GOT3 (cell line): ENCODE measurements at regions not wholly inside any gene's neighbourhood (a gene's known extent, or its start where the extent isn't known, plus 50 kb on each side); places are given as distances from the start of the nearest gene placed in this dataset.
"Not testable (repeated sequence)": the region's sequence is repeated elsewhere in the genome, so short reads cannot be mapped to it uniquely, and the experiment has no call there.

Source experiments
- DNase-seq: peaks from one replicate; lab custom pipeline; 2025; ENCODE audit warnings: mixed read lengths; lab: John Stamatoyannopoulos, UW

DNA sequence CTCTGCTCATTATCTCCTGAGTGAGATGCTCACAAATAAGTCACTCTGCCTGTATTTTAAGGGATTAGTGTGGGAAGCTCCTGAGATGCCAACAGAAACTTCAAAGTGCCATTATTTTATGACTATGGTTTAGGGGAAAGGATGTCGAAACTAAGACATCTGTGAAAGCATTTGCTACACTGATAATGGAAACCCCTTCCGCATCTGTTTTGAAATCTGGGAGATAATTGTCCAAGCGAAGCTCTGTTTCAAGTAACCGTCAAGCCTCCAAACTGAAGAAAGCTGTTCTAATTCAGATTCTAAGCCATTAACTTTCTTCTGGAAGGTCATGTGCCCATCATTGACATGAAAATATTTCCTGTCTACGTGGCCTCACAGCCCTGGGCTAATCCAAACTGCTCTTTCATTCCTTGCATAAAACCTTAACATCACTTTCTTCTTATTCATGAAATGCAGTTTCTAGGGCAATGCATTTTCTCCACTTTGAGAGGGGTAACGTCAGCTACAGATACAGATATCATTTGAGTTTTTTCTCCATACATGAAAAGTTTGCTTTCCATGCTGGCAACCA, 932.0 kb downstream of the C6orf118 start:
- no peak for DNase-seq

DNA sequence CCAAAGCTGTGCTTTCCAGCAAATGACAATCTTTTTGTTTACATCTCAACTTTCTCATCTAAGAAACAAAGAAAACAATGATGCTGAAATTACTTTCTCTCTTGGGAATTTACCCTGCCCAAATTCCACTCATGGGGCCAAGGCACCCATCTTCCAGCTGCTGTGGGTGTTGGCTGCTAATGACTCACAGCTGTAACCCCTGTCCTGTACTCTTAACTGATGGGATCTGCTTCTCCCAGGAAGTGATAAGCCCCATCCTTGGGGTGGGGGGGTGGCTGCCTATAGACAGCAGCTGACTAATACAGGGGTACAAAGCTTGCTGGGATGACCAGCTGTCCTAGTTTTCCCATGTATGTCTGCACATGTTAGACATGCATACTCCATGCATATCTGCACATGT, 938.6 kb downstream of the C6orf118 start:
- no peak for DNase-seq

DNA sequence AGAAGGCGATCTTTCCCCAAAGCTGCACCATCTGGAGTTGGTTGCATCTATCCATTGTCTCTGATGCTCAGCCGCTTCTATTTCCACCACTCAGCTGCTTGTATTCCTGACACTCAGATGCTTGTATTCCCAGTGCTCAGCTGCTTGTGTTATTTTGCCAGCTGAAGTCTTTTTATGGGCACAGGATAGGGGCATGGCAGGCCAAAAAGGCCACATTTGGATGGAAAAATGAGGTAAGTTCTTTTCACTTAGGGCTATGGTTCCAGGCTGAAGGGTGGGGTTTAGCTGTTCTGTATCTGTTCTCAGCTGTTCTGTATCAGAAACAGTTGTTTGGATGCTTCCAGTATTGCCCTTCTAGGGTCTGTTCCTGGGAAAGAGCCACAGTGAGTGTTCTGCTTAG, 944.9 kb downstream of the QKI start:
- no peak for DNase-seq

DNA sequence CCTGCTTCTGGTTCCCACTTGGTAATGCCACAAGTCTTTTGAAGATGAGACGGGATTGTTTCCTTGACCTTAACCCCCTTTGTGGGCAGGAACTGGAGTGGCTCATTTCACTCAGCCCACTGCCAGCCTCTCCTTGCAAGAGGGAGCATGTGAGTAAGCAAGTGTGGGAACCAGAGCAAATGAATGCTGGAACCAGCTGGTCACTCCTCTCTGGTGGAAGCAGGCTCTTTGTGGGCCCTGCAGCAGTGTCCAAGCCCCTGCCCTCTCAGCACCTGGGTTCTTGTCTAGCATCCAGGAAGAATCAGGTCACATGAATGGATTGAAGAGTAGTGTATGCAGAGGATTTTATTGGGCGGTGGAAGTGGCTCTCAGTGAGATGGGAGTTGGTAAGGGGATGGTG, 944.5 kb downstream of the QKI start:
- no peak for DNase-seq

DNA sequence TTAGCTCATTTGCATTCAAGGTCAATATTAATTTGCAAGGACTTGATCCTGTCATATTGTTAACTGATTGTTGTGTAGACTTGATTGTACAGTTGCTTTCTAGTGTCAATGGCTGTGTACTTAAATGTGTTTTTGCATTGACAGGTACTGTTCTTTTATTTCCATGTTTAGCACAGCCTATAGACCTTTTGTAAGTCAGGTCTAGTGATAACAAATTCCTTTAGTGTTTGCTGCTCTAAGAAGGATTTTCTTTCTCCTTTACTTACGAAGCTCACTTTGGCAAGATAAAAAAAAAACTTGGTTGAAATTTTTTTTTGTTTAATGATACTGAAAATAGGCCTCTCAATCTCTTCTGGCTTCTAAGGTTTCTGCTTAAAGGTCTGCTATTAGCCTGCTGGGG, 942.3 kb downstream of the QKI start:
- no peak for DNase-seq

DNA sequence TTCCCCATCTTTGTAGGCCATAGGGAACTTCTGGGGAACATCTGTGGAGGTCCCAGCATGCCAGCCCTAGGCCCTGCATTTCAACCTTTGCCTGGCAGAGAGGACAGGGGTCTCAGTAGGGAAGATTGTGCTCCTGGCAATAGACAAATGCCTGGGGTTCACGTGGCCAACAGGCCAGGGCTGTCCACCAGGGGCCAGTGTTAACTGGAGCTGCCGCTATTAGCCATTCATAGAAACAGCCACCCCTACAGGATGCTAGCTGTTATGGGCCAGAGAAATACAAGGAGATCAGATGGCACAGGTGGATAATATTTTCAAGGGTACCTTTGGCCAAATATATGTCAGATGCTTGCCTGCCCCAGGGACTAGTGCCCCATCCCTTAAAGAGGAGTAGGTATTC, 932.9 kb downstream of the QKI start:
- no peak for DNase-seq

DNA sequence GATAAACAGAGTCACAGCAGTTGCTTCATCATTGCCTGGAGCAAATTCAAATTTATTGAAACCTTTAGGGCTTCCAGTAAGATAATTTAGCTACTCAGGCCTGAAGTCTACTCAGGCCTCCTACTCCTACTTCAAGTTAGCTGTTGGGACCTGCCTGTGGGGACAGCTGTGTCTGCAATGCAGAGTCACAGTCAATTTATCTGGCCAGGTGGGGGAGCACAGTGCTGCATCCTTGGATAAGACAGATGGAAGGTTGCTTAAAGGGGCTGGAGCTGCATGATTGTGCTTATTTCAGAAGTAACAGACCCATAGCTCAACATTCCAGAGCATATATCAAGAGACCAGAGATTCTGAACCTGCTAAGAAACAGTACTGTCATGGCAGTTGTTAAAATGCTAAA, 932.1 kb downstream of the QKI start:
- DNase-seq, result no peak

DNA sequence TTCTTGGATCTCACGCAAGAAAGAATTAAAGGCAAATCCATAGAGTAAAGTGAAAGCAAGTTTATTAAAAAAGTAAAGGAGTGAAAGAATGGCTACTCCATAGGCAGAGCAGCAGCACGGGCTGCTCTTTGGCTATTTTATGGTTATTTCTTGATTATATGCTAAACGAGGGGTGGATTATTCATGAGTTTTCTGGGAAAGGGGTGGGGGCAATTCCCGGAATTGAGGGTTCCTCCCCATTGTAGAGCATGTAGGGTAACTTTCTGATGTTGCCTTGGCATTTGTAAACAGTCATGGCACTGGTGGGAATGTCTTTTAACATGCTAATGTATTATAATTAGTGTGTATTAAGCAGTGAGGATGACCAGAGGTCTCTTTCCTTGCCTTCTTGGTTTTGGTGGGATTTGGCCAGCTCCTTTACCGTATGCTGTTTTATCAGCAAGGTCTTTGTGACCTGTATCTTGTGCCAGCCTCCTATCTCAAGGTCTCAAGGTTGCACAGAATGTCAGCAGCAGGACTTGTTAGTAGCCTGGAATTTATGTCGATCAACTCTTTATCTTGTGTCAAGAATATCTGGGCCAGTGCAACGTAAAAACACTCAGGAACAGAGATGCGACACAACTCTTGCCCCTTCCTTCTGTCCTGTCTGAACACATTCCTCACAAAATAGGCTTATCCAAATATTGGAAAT, 931.4 kb downstream of the QKI start:
- DNase-seq, result no peak

DNA sequence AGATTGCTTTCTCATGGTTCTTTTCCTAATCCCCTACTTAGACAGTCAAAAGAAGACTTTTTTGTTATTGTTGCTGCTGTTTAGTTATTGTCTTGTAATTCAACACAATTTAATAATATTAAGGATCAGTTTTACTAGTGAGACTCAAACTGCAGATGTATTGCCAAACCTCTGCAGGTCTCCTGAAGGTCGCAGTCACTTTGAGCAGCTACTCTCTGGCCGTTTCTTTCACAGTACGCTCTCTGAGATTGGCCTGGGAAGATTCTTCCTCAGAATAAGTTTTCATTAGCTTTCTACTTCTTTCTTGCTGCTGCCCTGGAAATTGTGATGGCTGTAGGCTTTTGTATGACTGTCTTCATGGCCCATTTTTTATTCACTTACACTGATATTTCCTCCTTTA, 930.8 kb downstream of the QKI start:
- no peak for DNase-seq

DNA sequence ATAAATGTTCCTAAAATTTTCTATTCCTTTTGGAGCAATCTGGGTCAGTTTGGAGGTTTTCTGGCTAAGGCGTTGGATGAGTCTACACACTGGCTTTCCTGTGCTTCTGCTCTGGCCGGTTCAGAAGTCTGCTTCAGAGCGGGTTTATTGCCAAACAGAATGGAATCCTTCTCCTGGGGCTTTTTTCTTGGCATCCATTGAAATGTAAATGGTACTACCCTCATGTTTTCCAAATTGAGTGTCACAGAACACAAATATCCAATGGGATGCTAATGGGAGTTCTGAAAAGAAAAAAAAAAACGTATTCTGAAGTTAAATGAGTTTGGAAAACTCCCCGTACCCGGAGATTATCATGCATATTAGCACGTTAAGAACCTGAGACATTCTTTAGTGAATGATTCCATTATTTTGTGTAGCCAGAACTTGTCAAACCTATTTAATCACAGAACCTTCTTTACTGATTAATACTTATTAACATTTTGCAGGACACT, 930.3 kb downstream of the QKI start:
- no peak for DNase-seq

DNA sequence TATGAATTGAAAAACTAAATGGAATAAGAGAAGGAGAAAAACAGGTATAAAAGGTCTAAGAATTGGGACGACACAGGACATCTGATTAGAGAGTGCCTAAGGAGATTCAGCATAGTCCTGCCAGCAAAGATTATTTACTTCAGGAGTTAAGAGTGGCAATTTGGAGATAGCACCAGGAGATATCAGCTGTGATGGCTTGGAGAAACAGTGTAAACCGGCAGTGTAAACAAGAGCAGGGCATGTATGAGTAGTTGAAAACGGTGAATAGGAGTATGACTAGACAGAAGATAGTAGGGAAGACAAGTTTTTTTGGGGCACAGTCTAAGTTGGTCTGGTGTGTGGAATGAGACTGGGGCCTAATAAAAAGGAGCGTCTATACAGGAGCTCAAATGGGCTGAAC, 924.9 kb downstream of the QKI start:
- not testable (repeated sequence) for DNase-seq

DNA sequence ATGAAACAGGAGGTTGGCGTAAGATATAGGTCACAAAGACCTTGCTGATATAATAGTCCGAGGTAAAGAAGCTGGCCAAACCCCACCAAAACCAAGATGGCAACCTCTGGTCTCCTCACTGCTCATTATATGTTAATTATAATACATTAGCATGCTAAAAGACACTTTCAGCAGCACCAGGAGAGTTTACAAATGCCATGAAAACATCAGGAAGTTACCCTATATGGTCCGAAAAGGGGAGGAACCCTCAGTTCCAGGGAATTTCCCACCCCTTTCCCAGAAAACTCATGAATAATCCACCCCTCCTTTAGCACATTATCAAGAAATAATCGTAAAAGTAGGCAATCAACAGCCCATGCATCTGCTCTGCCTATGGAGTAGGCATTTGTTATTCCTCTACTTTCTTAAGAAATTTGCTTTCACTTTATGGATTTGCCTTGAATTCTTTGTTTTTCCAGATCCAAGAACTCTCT, 923.4 kb downstream of the QKI start:
- no peak for DNase-seq

DNA sequence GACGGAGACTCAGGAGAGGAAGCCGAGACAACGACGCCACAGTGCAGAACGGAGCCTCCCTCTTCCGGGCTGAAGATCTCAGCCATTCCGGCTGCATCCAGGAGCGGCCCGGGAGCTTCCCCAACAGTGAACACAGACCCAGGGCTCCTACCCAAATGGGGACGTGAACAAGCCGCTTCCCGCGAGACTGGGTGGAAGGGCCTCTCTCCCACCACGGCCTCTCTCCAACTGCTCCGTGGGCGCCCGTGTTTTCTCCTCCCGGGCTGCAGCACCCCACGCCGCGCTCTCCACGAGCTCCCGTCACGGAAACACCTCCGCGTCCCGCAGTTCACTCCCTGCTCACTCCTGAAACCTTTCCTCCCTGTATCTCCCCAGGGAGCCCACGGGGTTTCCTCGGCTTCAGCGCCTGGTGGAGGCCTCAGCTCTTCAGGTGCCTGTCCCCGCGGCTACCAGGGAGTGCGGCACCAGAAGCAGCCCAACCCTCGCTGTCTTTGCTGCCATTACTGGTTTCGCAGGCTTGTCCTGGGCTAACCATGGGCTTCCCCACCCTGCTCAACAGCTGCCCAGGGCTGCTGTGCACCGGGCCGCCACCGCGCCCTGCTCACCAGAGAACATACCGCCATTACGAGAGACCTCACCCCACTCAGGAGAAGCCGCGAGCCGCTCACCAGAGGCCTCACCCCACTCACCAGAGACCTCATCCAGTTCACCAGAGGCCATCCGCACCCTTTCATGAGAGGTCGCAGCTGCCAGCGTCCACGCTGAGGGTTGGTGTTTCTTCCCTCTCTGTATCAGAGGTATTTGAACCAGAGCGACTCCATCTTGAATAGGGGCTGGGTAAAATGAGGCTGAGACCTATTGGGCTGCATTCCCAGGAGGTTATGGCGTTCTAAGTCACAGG, 922.8 kb downstream of the QKI start:
- DNase-seq, result no peak

DNA sequence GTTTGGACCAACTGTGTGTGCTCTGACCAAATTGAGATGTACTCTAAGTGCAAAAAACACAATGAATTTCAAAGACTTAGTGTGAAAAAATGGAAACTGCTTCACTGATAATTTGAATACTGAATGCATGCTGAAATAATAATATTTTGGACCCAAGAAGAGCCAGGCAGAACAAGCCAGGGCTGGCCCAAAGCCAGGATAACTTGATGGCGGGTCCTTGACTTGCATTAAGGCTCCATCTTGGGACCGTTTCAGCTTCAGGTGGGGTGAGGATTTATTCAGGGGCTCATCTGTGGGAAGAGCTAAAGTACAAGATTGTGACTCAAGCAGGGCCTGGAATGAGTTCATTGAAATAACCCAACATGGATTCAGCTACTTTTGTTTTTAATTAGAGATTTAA, 921.9 kb downstream of the QKI start:
- DNase-seq, result no peak

DNA sequence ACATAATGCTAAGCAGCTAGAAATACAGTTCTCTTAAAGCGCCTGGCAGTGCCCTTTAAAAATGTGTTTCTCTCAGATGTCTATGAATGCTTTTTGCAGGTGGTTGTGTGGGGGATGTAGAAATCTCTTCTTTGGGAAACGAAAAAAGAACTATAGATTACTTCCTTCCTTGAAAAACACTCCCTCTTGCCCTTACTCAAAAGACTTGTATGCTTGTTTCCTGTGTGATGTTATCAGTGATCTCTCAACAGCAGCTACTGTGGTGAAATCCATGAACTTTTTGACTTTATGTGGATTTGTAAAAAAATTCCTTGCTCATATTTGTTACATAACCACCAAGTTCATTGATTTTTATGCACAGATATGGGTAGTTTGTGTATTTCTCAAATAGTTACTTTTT, 916.5 kb downstream of the QKI start:
- DNase-seq, result no peak

DNA sequence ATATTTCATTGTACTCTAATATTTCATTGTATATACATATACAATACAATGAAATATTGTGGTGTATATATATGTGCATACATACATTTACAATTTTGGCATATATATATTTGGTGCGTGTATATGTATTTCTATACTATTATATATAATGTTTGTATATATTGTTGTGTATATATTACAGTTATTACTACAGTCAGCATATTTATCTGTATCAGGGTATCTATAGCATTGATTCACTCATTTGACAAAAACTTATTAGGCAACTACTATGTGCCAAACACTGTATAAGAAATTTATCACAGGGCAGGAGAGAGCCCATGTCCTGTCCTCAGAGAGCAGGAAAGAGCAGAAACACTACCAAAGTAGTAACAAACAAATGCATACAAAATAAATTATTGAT, 910.6 kb downstream of the QKI start:
- DNase-seq, result no peak

DNA sequence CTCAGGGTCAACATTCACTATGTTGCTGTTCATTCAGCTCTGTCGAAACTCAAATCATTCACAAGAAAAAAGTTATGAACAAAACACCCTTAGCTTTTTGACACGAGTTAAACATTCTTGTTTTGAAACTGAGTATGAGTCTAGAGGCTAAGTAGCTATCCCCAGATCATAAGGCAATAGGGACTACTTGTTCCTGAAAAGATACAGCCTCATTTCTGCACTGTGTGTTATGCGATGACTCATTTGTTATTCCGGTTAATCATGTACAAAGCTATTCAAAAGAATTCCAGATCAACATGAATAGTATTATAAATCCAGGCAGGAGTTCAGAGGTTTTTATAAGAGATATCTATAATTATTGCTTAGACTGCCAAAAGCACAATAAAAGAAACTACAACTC, 908.0 kb downstream of the QKI start:
- no peak for DNase-seq

DNA sequence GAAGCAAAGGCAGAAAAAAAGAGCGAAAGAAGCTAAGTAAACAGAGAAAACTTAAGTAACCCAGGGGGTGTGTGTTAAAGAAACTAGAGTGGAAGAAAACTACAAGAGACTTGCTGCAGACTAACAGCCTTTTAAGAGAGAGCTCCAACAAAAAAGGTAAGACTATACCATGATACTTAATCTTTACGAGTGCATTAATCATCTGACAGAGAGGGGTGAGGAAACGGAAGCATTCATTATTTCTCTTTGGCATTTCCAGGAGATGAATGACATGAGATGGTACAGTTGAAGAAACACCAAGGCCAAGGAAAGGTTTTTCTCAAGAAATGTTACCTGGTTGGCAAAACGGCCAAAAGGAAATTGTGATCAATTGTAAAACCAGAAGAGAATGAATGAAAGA, 906.8 kb downstream of the QKI start:
- DNase-seq, result no peak

DNA sequence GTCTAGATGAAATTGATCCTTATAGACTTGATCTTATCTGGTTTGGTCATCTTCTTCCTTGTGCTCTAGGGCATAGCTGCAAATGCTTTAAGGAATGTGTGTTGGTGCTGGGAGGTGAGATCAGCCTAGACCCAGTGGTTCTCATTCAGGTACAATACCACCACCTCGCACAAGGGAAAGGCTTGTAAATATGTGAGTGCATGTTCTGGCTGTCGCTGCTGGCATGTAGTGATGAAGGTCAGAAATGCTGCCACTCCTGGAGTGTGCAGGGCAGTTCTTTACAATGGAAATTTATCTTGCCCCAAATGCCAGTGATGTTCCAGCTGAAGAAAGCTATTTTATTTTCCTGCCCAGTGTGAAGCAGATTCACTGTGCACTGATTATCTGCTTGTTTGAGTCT, 900.9 kb downstream of the QKI start:
- no peak for DNase-seq

DNA sequence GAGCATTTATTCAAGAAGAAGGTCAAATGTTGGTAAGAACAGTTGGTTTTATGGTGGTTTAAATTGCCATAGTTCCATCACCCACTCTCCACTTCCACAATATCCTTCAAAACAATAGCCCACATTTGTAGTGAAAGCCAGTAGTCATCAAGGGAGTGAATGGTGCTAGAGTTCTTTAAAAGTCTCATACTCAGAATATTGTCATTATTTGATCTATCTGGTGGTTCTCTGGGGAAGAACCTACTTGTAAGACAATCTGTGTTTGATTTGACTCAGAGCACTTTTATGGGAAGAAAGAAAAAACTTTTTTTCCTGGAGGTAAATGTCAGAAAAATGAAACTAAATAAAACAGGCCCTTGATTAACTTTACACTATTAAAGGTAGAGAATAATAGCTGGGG, 893.8 kb downstream of the QKI start:
- no peak for DNase-seq

DNA sequence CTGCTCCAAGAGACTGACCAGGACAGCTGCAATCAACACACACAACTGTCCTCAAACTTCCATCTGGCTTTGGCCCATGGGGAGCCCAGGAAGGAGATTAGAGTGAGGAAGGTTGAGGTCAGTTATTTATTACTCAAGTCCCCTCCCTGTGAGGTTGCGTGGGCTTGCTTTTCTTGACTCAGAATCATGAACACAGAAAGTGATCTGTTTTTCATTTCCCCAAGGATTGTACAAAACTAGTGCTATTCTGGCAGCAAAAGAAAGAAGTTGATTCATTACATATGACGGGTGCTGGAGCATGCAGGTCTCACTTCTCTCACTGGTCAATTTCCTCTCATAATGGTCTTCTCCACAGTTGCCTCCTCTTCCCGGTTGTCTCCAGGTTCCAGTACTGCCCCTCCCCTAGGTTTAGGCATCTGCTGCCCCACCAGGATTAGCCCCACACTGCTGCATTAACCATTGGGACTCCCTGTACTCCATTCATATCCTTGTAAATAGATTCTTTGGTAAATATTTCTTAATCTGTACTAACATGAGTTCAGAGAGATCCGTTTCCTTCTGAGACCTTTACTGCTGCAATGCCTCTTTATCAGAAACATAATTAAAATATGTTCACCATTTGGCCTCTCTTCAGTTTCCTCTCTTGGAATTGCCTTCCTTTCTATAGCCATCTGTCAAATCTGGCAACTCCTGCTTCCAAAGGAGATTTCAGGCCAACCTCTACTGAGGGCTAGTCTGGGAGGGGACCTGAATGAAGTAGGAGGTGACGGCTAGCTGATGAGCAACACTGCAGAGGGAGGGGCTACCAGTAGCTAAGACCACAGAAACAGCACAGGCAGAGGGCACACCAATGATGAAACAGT, 888.8 kb downstream of the QKI start:
- no peak for DNase-seq

DNA sequence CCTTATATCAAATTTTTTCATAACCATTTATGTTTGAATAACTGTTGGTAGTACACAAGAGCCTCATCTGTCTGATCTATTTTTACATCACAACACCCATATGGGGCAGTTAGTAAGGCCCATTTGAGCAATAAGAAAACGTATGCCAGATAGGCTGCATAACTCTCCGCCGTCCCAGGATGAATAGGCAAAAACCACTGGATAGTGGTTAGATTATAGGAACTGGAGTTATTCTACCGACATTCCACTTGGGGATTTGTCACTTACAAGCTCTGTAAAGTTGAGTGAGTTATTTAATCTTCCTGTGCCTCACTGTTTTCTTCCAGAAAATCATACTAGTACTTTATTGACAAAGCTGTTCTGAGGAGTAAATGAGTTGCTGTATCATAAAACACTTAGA, 881.9 kb downstream of the QKI start:
- DNase-seq, result no peak
